ENCODE measurements at regions not wholly inside any gene's neighbourhood (a gene's known extent, or its start where the extent isn't known, plus 50 kb on each side); places are given as distances from the start of the nearest gene placed in this dataset.

- TF ChIP-seq CTCF (IDR thresholded peaks at IDR 0.05; ENCODE audit: control extremely low read depth, extremely low read depth, low read depth, missing control alignments) = peak; percentile 35
- ChIA-PET POLR2A (no interaction called here), CTCF (interaction anchor here (1.0 to 1.9 kb wide), 4 partner anchors 9 to 1965 kb away, joined by 3 to 6 read pairs (median 4); no protein-coding TSS in a partner anchor)
- DNase-seq (ENCODE audit: extremely low spot score) = no peak
These were observed 1505.1 kb upstream of the SLC10A2 start for GRCh38 chr13:104571161-104571892.

- no peak for DNase-seq (ENCODE audit: extremely low spot score)
- POLR2A ChIA-PET = no interaction called here
- CTCF ChIA-PET = interaction anchor here (1.4 kb wide), 1 partner anchor 12 kb away, joined by 3 read pairs; no protein-coding TSS in a partner anchor
- no peak for TF ChIP-seq CTCF (IDR thresholded peaks at IDR 0.05; ENCODE audit: control extremely low read depth, extremely low read depth, low read depth, missing control alignments)
These were observed 1500.9 kb upstream of the SLC10A2 start for GRCh38 chr13:104567114-104567513.

GRCh38 chr13:104565888-104566287 is 1499.7 kb upstream of the SLC10A2 start:
- POLR2A ChIA-PET = no interaction called here
- no peak for DNase-seq (ENCODE audit: extremely low spot score)
- TF ChIP-seq CTCF (IDR thresholded peaks at IDR 0.05; ENCODE audit: control extremely low read depth, extremely low read depth, low read depth, missing control alignments) = no peak
- CTCF ChIA-PET = interaction anchor here (1.4 kb wide), 1 partner anchor 13 kb away, joined by 3 read pairs; no protein-coding TSS in a partner anchor

- ChIA-PET POLR2A (no interaction called here), CTCF (no interaction called here)
- TF ChIP-seq CTCF (IDR thresholded peaks at IDR 0.05; ENCODE audit: control extremely low read depth, extremely low read depth, low read depth, missing control alignments) = no peak
- DNase-seq (ENCODE audit: extremely low spot score) = no peak
These were observed 1487.7 kb upstream of the SLC10A2 start for GRCh38 chr13:104553896-104554295.

GRCh38 chr13:104553186-104553585 is 1487.0 kb upstream of the SLC10A2 start:
- ChIA-PET POLR2A (no interaction called here), CTCF (no interaction called here)
- no peak for DNase-seq (ENCODE audit: extremely low spot score)
- TF ChIP-seq CTCF (IDR thresholded peaks at IDR 0.05; ENCODE audit: control extremely low read depth, extremely low read depth, low read depth, missing control alignments) = no peak

- DNase-seq (ENCODE audit: extremely low spot score) = no peak
- CTCF ChIA-PET = interaction anchor here (1.0 kb wide), 2 partner anchors 12 to 17 kb away, joined by 3 read pairs; no protein-coding TSS in a partner anchor
- POLR2A ChIA-PET = no interaction called here
- no peak for TF ChIP-seq CTCF (IDR thresholded peaks at IDR 0.05; ENCODE audit: control extremely low read depth, extremely low read depth, low read depth, missing control alignments)
These were observed 1468.6 kb upstream of the SLC10A2 start for GRCh38 chr13:104534847-104535246.
